Hematopoietic multipotent progenitor cell treated with erythropoietin and hydrocortisone succinate and interleukin-3 and kit ligand, for 4 days (in vitro differentiated cells): ENCODE measurements at regions not wholly inside any gene's neighbourhood (a gene's known extent, or its start where the extent isn't known, plus 50 kb on each side); places are given as distances from the start of the nearest gene placed in this dataset.
A peak's percentile ranks its signal among the peaks of the same experiment; 100 is the strongest.
"Not testable (repeated sequence)": the region's sequence is repeated elsewhere in the genome, so short reads cannot be mapped to it uniquely, and the experiment has no call there.

ENCODE experiments used
- DNase-seq: peaks from one replicate; pipeline ENCODE4 v3.0.0-alpha.2; 2015

GRCh38 chr4:154030152-154030551, 241.3 kb upstream of the SFRP2 start:
- DNase-seq: no peak

DNA sequence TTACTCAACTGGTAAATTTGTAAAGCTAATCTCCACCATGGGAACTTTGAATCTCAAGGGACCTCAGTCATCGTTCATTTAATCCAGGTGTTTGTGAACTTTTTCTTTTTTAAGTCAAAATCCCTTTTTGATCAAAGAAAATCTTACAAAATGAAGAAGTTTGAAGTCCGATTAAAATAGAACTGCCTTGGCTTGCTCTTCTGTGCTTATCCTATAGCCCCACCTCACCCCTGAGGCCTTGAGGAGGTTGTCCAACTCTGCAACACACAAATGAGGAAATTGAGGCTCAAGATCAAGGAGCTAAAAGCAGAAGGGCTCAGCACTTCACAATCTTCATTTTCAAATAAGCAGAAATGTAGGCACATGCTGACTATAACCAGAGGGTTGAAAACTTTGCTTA, 240.3 kb upstream of the SFRP2 start:
- no peak for DNase-seq

DNA sequence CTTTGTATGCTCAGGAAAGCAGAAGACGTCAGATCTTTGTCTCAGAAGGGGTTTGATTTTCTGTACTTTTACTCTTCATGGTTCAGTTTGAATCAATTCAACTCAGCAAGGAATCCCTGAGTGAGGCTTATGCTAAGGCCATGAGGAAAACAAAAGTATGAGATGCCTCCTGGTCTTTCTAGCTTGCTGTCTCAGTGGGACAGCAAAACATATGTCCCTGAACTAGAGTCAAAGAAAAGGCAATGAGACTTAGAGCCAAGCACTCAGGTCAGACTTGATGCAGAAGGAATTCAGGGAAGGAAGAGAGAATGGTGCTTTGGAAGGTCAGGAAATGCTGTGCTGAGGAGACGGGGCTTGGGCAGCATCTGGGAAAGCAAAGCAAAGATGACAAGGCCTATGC, 236.2 kb upstream of the SFRP2 start:
- no peak for DNase-seq

DNA sequence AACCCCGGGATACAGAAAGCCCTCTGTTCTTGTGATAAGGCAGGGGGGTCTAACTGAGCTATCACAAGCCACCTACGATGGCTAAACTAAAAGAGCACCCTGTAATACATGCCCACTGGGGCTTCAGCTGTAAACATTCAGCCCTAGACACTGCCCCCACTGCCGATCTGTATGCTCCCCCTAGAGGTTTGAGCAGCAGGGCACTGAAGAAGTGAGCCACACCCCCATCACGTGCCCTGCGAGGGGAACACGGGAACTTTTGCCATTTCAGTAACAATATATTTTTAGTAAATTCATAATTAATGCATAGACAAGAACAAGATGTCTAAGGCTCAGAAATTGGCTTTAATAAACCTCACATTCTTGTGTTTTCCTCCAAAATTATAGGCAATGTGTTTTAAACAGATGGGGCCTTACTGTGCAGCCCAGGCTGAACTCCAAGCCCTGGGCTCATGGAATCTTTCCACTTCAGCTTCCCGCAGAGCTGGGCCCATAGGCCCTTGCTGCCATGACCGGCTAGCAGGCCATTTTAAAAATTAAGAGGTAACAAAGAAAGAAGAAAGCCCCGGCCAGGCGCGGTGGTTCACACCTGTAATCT, 235.3 kb upstream of the SFRP2 start:
- peak; percentile 7 for DNase-seq

- DNase-seq: not testable (repeated sequence)
These were observed 234.8 kb upstream of the SFRP2 start for GRCh38 chr4:154023671-154024070.

DNA sequence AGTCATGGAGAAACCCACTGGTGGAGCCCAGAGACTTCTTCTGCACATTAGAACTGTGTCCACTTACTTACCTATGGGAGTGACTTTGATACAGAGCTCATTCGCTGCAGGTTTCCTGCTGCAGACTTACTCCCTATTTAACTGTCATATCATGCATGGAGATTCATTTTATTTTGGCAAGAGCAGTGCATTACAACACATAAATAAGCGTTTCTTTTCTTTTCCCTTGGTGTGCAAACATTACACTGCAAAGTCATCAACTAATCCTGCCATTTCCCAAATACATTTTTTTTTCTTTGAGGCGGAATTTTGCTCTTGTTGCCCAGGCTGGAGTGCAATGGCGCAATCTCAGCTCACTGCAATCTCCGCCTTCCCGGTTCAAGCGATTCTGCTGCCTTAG, 230.9 kb upstream of the SFRP2 start:
- DNase-seq: no peak

DNA sequence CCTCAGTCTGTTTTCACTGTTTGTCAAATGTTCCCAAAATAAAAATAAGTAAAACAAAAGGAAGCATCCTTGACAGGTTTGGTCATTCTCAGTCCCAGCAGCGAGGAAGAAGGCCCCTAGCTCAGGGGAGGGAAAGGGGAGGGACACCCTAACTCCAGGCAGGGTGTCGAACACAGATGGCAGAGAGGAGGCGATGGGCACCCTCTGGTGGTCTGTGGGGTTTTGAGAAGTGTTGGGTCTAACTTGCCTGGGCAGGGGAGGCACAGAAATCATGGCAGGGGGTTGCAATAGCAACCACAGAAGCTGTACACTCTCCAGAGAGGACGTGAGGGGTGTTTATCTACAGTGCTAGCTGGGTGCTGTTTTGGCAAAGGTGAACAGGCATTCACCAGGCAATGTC, 229.8 kb upstream of the SFRP2 start:
- DNase-seq: peak; percentile 2

DNA sequence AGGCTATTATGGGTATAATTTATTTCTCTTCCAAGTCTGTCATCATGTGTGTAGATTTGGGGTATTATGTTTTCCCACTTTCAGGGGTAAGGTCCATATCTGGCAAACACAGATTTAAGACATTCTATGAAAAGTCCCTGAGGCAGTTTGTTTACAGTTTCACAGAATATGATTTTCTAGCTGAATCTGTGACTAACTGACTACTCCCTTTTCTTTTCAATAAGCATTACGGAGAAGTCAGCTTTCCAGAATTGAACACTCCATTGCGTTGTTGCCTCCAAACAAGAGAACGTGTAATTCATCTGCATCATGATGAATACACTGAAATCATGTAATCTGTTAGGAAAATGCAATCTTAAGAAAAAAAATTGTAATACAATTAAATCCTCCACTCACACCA, 226.7 kb upstream of the SFRP2 start:
- no peak for DNase-seq

GRCh38 chr4:154014407-154015321, 225.8 kb upstream of the SFRP2 start:
- DNase-seq: no peak

DNA sequence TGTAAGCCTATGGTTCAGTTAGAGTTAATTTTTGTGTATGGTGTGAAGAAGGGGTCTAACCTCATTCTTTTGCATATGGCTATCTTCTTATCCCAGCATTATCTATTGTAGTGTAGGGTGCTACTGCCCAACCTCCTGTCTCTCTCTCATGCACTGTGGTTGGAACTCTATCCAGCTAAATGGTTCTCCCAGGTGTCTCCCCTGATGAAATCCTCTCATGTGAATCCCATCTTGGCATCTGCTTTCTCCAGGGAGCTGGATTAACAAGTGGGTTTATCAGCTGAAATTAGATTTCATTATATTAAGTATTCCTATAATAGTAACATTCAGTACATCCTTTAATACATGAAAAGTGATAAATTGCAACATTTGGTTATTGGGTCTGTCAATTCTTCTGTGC, 224.7 kb upstream of the SFRP2 start:
- no peak for DNase-seq

DNA sequence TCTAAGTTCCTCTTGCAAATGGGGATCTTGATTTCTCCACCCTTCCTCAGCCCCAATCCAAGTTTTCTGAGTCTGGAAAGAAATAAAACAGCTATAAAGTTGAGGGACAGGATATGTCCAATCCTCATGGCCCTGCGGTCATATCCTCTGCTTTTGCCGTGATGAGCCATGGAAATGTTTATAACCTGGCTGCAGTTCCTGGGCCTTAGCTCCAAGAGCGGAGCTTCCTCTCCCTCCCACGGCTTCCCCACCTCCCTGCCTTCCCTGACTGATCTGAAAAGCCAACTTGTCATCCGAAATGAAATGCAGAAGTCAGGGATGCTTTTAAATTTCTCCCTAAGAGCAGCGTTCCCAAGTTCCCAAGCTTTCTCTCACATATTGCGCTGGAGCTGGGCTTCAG, 221.5 kb upstream of the SFRP2 start:
- no peak for DNase-seq

- DNase-seq: no peak
These were observed 220.9 kb upstream of the SFRP2 start for GRCh38 chr4:154009788-154010187.

DNA sequence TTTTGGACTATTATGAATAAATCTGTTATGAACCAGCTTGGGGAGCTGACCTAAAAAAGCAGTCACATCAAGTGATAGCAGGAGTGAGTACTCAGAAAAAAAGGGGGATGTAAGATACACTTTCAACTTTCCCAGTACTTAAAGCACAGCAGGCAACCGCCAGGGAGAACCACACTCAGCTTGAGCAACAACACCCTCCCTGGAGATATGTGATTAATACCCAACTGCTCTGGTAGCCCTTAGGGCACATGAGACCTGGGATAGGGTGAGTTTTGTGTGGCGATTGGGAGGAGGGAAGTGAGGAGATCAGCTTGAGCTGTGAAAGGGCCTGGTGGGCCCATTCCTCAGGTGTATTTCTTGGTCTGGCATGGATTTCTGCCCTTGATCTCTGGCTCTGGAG, 220.3 kb upstream of the SFRP2 start:
- no peak for DNase-seq

DNA sequence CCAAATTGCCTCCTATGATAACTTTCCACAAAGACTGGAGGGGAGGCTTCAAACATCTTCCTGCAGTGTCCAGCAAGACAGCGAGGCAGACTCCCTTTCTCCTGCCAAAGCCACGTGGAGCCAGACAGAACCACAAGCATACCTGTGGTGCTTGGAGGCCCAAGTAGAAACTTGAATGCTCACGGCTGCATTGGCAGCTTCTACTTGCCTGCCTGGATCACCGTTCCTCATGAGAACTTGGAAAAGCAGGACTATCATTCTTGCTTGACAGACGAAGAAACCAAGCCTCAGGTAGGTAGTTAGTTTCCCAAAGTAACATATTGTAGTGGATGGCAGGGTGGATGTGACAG, 216.3 kb upstream of the SFRP2 start:
- DNase-seq: no peak

GRCh38 chr4:154004507-154005170, 215.8 kb upstream of the SFRP2 start:
- no peak for DNase-seq

DNA sequence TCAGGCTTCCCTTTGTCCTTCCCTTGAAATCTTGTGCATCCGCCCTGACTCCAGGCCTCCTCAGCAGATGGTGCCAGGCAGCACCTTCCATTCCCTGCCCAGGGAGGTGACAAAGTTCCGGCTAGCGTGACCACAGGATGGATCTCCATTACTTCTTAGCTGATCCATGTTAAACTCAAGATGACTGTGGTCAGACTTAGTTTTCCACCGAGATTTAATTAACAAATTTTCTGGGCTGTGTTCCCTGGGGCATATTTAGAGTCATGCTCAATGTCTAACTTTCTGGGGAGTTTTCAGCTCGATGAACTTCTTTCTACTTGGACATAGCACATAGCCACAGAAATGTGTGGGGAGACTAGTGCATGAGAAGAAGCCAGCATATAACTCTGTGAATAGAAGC, 215.1 kb upstream of the SFRP2 start:
- no peak for DNase-seq

- no peak for DNase-seq
These were observed 214.5 kb upstream of the SFRP2 start for GRCh38 chr4:154003378-154003777.

DNA sequence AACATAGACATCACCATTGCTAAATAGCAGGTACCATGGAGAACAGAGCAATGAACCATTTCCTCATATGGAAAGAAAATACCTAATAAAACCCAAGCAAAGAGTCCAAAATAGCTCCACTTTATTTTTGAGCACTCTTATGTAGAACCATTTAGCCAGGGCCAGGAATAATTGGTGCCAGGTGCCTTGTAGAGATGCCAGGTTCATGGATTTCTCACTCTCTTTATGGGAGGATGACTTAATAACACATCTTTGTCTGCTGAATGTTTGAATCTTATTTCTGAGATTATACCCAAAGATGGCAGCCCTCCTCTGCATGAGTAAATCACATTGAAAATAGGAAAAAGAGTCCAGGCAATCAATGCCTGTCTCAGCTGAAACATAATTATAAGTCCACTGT, 212.3 kb upstream of the SFRP2 start:
- no peak for DNase-seq

- DNase-seq: no peak
These were observed 208.6 kb upstream of the SFRP2 start for GRCh38 chr4:153997516-153997915.

GRCh38 chr4:153989505-153989904, 200.6 kb upstream of the SFRP2 start:
- DNase-seq: no peak

- no peak for DNase-seq
These were observed 199.8 kb upstream of the SFRP2 start for GRCh38 chr4:153988492-153989363.

GRCh38 chr4:153987291-153987690, 198.4 kb upstream of the SFRP2 start:
- no peak for DNase-seq

DNA sequence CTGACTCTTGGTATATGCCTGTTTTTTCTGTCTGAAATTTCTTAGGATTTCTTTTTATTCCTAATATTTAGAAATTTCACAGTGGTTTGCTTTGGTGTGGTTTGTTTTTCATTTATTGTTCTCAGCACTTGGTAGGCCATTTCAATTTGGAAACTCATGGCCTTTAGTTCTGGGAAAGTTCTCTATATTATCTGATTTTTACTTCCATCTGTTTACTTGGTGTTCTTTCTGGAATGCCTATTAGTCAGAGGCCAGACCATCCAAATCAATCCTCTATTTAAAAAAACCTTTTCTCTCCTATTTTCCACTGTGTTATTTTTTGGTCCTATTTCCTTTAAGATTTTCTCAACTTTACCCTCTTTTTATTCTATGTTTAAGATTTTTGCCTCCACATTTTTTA, 188.1 kb upstream of the SFRP2 start:
- no peak for DNase-seq
